IgD-negative memory B cell (primary cell): ENCODE measurements at regions not wholly inside any gene's neighbourhood (a gene's known extent, or its start where the extent isn't known, plus 50 kb on each side); places are given as distances from the start of the nearest gene placed in this dataset.
"Not testable (repeated sequence)": the region's sequence is repeated elsewhere in the genome, so short reads cannot be mapped to it uniquely, and the experiment has no call there.

ENCODE experiments used
- H3K27ac Mint-ChIP-seq, 3 donors: one replicate each; pipeline ENCODE4 v1.8.0; 2020 to 2022; ENCODE audit warnings: mild to moderate bottlenecking in 3 of 3, mixed read lengths in 3 of 3, moderate library complexity in 1 of 3
- H3K27me3 Mint-ChIP-seq: one replicate; pipeline ENCODE4 v1.8.0; 2021; ENCODE audit warnings: mixed read lengths
- H3K36me3 Mint-ChIP-seq: one replicate; pipeline ENCODE4 v1.8.0; 2020; ENCODE audit warnings: mild to moderate bottlenecking, mixed read lengths
- H3K4me1 Mint-ChIP-seq, 3 donors: one replicate each; pipeline ENCODE4 v1.8.0; 2020 to 2022; ENCODE audit warnings: mixed read lengths in 3 of 3, mild to moderate bottlenecking in 1 of 3
- H3K4me3 Mint-ChIP-seq, 4 donors: one replicate each; pipeline ENCODE4 v1.8.0; 2020 to 2022; ENCODE audit warnings: mild to moderate bottlenecking in 4 of 4, mixed read lengths in 4 of 4, moderate library complexity in 3 of 4
- H3K9me3 Mint-ChIP-seq, 3 donors: one replicate each; pipeline ENCODE4 v1.8.0; 2020 to 2021; ENCODE audit warnings: mixed read lengths in 3 of 3, mild to moderate bottlenecking in 1 of 3

DNA sequence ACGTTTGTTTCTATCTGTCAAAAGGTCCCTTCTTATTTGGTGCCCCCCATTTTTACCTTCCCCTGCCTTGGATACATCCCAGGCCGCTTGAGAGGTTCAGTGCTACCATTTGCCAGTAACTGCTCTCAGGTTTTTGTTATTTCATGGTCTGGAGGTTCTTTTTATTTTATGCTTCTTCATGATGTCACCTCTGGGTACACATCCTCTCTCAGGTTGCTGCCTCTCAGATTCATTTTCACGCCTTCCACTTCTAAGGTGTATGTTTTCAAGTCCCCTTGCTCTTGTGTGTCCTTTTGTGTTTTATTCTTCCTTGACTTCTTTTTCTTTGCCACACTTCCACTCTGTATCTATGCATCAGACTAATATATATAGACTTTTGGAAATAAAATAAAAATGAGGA lies 640.1 kb upstream of the AADAT start:
- Mint-ChIP-seq H3K4me1 (no peaks in the 10 kb centered on the region), H3K9me3 (no peaks in the 10 kb centered on the region), H3K27ac (no peak overlapping the region), H3K36me3 (no peaks in the 10 kb centered on the region), H3K4me3 (no peak overlapping the region), H3K27me3 (no peaks in the 10 kb centered on the region)

DNA sequence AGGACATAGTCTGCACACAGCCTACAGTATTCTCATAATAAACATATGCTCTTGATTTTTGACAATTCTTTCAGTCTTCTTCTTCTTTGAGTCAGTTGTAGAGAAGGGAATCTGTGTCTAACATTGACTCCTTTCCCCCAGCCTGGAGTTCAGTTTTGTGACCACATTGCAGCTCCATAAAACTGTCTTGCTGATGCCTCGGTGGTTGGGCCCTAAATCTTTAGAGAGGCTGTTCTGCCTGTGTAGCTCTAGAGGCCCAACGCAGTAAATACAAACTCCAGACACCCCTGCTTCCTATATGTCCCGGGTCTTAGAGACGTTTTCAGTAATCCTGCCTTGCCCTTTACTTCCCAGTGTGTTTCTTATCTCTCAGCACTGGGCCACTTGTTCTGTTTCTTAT lies 639.5 kb upstream of the AADAT start:
- Mint-ChIP-seq H3K4me3 (no peak overlapping the region), H3K27ac (no peak overlapping the region), H3K4me1 (no peaks in the 10 kb centered on the region), H3K27me3 (no peaks in the 10 kb centered on the region), H3K36me3 (no peaks in the 10 kb centered on the region), H3K9me3 (no peaks in the 10 kb centered on the region)

DNA sequence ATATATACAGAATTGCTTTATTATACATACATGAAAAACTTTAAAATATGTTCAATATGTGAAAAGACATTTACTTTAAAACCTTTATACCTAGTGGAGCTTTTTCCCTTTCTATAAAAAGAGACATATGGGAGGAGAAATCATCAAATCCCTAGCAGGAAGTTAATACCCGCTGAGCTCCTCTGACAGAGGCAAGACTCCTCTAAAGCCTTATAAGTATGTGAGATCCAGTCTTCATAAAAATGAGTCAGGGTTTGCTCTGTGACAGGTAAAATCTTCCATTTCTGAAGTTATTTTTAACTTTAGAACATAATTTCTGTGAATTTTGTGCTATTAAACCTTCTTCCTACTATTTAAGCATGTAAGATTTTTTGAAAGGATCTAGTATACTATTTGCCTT lies 634.4 kb upstream of the AADAT start:
- H3K9me3 Mint-ChIP-seq, result peaks cover 0 to 10% (median 8%) of the 10 kb centered on the region in 3 donors
- no peaks in the 10 kb centered on the region for H3K27me3 Mint-ChIP-seq
- H3K27ac Mint-ChIP-seq, result no peak overlapping the region
- H3K4me3 Mint-ChIP-seq, result no peak overlapping the region
- H3K36me3 Mint-ChIP-seq, result no peaks in the 10 kb centered on the region
- H3K4me1 Mint-ChIP-seq, result no peaks in the 10 kb centered on the region

DNA sequence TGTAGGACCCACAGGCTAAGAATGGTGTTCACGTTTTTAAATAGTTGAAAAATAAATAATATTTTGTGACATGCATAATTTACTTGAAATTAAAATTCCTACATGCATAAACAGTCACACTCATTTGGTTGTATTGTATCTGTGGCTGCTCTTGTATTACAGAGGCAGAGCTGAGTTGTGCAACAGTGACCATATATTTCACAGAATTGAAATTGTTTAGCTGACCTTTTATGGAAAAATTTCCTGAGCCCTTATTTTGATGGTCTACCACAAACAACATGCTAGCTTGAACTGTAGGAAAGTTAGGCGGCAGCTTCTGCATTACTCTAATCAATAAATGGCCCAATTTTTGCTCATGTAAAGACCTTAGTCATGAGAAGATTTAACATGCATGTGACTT lies 633.4 kb upstream of the AADAT start:
- H3K27me3 Mint-ChIP-seq, result no peaks in the 10 kb centered on the region
- no peaks in the 10 kb centered on the region for H3K4me1 Mint-ChIP-seq
- no peak overlapping the region for H3K4me3 Mint-ChIP-seq
- no peak overlapping the region for H3K27ac Mint-ChIP-seq
- H3K9me3 Mint-ChIP-seq, result peaks cover 0 to 10% (median 8%) of the 10 kb centered on the region in 3 donors
- H3K36me3 Mint-ChIP-seq, result no peaks in the 10 kb centered on the region

DNA sequence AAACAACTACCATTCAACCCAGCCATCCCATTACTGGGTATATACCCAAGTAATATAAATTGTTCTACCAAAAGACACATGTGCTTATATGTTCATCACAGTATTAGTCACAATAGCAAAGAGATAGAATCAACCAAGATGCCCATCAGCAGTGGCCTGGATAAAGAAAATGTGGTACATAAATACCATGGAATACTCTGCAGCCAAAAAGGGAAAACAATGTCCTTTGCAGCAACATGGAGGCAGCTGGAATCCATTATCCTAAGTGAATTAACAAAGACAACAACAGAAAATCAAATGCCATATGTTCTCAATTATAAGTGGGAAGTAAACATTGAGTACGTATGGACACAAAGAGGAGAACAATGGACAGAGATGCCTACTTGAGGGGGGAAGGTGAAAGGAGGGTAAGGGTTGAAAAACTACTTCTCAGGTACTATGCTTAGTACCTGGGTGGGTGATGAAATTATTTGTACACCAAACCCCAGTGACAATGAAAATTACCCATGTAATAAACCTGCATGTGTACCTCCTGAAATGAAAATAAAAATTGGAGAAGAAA lies 632.1 kb upstream of the AADAT start:
- Mint-ChIP-seq H3K4me3 (no peak overlapping the region), H3K36me3 (no peaks in the 10 kb centered on the region), H3K27me3 (no peaks in the 10 kb centered on the region), H3K4me1 (no peaks in the 10 kb centered on the region), H3K9me3 (peaks cover 0 to 10% (median 8%) of the 10 kb centered on the region in 3 donors), H3K27ac (no peak overlapping the region)

DNA sequence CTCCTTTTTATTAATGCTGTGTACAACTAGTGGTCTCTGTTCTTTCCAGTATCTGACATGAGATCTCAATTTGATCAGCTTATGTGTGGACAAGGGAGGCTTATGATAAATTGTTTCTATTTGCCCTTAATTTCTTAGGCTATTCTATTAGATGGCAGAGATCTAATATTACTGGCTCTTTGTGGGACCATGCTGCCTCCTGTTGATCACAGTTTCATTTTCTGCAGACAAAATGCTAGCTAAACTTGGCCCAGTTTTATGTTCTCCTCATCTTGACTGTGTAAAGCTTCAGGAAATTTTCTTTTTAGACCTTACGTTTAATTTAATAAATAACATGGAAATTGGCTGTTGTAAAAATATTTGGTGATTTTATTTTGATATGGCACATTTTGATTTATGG lies 627.1 kb upstream of the AADAT start:
- Mint-ChIP-seq H3K4me1 (no peaks in the 10 kb centered on the region), H3K4me3 (no peak overlapping the region), H3K36me3 (no peaks in the 10 kb centered on the region), H3K9me3 (peaks cover 0 to 7% (median 1%) of the 10 kb centered on the region in 3 donors), H3K27me3 (no peaks in the 10 kb centered on the region), H3K27ac (no peak overlapping the region)

DNA sequence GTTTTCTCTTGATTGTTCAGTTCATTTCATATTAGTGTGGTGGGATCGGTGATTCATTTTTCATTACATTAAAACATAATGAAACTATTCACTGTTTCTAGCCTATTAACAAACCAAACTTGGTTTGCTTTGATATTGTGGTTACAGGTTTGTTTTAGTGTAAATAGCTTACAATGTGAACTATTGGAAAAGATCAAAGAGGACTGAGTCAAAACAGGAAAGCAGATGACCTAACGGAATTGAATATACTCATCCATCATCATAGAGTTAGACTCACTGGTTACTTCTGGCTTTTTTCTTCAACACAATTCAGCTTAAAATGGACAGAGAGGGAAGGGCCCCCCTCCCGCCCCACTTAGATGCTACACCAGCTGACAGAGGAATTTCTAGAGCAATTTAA lies 616.2 kb upstream of the AADAT start:
- Mint-ChIP-seq H3K27ac (no peak overlapping the region), H3K4me1 (no peaks in the 10 kb centered on the region), H3K27me3 (no peaks in the 10 kb centered on the region), H3K9me3 (peaks cover 0 to 4% (median 4%) of the 10 kb centered on the region in 3 donors), H3K36me3 (no peaks in the 10 kb centered on the region), H3K4me3 (no peak overlapping the region)

DNA sequence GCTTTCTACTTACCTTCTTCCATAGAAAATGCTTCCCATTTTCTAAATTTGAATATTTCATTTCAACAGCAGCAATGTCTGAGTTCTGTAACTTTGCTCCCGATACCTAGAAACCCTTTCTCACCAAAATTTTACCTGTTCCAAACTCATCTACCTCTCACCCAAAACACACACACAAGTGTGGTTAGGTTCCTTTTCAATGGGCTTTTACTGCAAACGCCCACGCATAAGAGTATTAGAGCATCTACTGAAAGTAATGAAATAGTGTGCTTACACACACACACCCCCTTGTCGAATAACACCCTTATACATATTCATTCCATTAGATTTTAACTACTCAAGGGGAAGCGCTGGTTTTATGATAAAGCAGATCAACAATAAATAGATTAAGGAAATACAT lies 610.3 kb upstream of the AADAT start:
- Mint-ChIP-seq H3K27ac (no peak overlapping the region), H3K27me3 (no peaks in the 10 kb centered on the region), H3K4me3 (no peak overlapping the region), H3K4me1 (no peaks in the 10 kb centered on the region), H3K36me3 (no peaks in the 10 kb centered on the region), H3K9me3 (peaks cover 0 to 4% (median 2%) of the 10 kb centered on the region in 3 donors)

DNA sequence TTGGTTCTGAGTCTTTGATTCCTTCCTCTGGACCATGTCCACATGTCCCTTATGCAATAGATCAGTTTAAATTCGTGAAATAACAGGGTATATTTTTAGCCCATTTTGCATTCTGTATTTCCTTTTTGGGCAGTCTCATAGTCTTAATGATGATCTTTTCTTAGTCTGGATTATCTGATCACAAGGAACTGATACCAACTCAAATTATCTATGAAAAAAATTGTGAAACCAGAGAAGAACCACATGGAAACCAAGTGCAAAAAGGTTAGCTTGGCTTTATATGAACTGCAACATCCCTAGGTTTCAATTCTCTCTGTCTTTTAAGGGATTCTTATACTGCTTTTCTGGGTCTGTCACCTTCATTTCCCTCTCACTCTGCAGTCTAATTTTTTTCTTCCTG lies 608.6 kb upstream of the AADAT start:
- Mint-ChIP-seq H3K4me1 (no peaks in the 10 kb centered on the region), H3K4me3 (no peak overlapping the region), H3K27me3 (no peaks in the 10 kb centered on the region), H3K27ac (no peak overlapping the region), H3K9me3 (peaks cover 0 to 4% (median 0%) of the 10 kb centered on the region in 3 donors), H3K36me3 (no peaks in the 10 kb centered on the region)

DNA sequence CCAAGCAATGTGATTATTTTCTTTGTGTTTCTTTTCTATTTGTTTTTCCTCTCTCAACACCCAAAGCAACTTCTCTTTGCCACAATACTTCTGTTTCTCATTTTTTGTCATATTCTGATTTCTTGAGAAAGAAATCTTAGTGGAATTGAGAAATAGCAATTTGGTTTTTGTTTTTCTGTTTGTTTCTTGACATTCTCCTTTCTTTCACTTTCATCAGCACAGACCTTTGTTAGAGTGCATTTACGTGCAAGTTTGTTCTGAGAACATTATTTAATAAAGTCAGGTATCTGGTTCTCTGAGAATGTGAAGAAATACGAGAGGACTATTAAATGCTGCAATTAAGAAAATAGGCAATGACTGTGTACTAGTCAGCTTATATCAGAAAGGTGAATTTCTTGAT lies 608.1 kb upstream of the AADAT start:
- no peak overlapping the region for H3K4me3 Mint-ChIP-seq
- peaks cover 0 to 4% (median 0%) of the 10 kb centered on the region in 3 donors for H3K9me3 Mint-ChIP-seq
- no peak overlapping the region for H3K27ac Mint-ChIP-seq
- peaks cover under 1% of the 10 kb centered on the region for H3K36me3 Mint-ChIP-seq
- H3K27me3 Mint-ChIP-seq, result no peaks in the 10 kb centered on the region
- H3K4me1 Mint-ChIP-seq, result no peaks in the 10 kb centered on the region

DNA sequence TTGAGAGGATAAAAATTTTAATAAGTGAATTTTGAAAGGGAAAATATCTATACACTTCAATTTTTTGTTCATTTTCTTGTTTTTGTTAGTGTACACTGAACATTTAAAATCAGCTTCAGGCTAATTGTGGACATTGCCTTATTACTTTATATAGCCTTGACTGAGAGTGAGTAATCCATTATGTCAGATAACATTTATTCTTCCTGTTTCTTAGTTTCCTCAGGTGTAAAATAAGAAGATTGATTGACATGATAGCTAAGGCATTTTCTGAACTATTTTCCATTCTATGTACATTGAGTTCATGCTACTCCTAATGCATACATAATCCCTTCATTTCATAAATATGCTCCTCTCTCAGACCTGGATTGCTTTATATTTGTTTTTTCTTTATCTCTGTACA lies 607.3 kb upstream of the AADAT start:
- Mint-ChIP-seq H3K27me3 (no peaks in the 10 kb centered on the region), H3K4me1 (no peaks in the 10 kb centered on the region), H3K4me3 (no peak overlapping the region), H3K27ac (no peak overlapping the region), H3K36me3 (peaks cover 1% of the 10 kb centered on the region), H3K9me3 (peaks cover 0 to 4% (median 0%) of the 10 kb centered on the region in 3 donors)

DNA sequence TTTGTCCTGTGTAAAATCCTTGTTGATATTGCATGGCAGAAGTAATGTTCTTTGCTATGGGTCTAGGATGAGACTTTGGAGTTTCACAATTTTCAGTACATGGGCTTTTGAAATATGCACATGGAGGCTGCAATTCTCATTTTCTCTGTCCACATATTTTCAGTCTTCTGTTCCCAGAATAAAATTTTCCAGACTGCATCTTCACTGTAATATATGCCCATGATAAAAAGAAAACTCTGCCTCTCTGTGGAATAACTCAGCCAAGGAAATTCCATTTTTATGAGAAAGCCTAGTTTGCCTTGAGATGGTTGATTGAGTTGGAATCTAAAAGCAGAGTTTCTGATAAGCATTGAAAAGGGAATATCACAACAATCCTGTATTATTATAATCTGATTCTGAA lies 601.4 kb upstream of the AADAT start:
- Mint-ChIP-seq H3K27ac (no peak overlapping the region), H3K27me3 (no peaks in the 10 kb centered on the region), H3K9me3 (peaks cover 0 to 2% (median 0%) of the 10 kb centered on the region in 3 donors), H3K36me3 (peaks cover 1% of the 10 kb centered on the region), H3K4me3 (no peak overlapping the region), H3K4me1 (no peaks in the 10 kb centered on the region)

DNA sequence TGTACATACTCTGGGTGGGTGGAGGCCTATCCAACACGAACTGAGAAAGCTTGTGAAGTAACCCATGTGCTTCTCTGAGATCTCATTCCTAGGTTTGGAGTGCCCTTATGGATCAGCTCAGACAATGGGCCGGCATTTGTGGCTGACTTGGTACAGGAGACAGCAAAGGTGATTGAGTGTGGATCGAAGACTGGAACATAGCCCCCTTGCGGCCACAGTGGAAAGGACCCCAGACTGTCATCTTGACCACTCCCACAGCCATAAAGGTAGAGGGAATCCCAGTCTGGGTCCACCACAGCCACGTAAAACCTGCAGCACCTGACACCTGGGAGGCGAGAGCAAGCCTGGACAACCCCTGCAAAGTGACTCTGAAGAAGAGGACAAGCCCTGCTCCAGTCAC lies 598.0 kb upstream of the AADAT start:
- Mint-ChIP-seq H3K27me3 (no peaks in the 10 kb centered on the region), H3K36me3 (no peaks in the 10 kb centered on the region), H3K4me3 (no peak overlapping the region), H3K27ac (no peak overlapping the region), H3K9me3 (peaks cover 0 to 2% (median 0%) of the 10 kb centered on the region in 3 donors), H3K4me1 (no peaks in the 10 kb centered on the region)

DNA sequence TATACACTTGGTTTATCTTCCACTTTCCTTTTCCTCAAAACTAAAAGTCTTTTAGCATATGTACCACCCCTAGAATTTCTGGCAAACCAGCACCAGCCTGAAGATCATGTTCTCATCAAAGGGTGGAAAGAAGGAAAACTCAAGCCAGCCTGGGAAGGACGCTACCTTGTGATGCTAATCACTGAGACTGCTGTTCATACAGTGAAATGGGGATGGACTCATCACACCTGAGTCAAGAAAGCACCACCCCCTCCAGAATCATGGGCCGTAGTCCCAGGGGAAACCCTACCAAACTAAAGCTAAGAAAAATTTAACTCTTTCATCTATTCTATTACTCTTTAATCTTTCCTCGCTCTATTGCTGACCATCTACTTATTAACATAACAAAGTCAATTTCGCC lies 595.9 kb upstream of the AADAT start:
- not testable (repeated sequence) for H3K36me3 Mint-ChIP-seq, H3K4me3 Mint-ChIP-seq, H3K9me3 Mint-ChIP-seq, H3K27me3 Mint-ChIP-seq, H3K4me1 Mint-ChIP-seq, H3K27ac Mint-ChIP-seq

DNA sequence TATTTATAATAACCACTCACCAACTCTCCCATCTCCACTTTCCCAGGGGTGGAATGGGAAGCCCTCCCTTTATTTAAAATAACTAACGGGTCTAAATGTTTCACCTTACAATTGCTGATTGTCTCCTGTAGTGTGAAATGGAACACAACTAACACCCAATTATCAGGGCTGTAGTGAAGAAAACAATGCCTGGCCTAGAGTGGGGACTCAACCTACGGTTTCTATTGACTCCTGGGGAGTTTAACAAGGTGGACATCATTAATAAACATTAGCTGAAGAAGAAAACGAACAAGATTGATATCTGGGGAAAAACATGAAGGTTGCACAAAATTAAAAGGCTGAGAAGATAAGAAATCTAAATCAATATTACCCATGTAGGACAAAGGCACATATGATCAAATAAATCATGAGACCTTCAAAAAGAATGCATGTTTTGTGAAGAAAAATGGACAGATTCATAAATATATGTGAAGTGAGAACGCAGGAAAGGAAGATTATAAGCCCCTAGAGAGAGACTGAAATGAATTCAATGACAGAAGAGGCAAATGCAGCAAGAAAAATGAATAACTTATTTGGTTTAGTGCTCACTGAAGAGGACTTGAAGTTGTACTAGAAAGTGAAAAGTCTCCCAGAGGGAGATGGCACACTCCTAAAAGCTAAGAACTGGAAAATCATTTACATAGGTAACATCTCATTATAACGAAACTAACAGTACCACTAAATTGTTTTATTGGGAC lies 593.0 kb upstream of the AADAT start:
- Mint-ChIP-seq H3K27me3 (no peaks in the 10 kb centered on the region), H3K4me3 (no peak overlapping the region), H3K4me1 (no peaks in the 10 kb centered on the region), H3K9me3 (peaks cover 0 to 1% (median 0%) of the 10 kb centered on the region in 3 donors), H3K36me3 (no peaks in the 10 kb centered on the region), H3K27ac (no peak overlapping the region)

DNA sequence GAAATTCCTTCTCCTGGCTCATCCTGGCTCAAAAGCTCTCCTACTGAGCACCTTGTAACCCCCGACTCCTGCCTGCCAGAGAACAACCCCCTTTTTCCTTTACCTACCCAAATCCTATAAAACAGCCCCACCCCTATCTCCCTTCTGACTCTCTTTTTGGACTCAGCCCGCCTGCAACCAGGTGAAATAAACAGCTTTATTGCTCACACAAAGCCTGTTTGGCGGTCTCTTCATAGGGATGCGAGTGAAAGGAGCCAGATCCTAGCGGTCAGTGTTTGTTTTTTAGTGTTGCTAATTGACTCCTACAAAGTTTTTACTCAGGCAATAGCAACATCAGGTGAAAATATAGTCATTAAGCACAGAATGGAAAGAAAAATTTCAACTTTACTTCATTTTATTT lies 592.3 kb upstream of the AADAT start:
- not testable (repeated sequence) for H3K9me3 Mint-ChIP-seq, H3K4me1 Mint-ChIP-seq, H3K36me3 Mint-ChIP-seq, H3K4me3 Mint-ChIP-seq, H3K27me3 Mint-ChIP-seq, H3K27ac Mint-ChIP-seq
